GM04503 (cell line): ENCODE measurements at regions not wholly inside any gene's neighbourhood (a gene's known extent, or its start where the extent isn't known, plus 50 kb on each side); places are given as distances from the start of the nearest gene placed in this dataset.

Experiments used
- DNase-seq: peaks from one replicate; pipeline ENCODE4 v3.0.0-alpha.2; 2012; ENCODE audit warnings: low read depth

- DNase-seq, result no peak
Observed at GRCh38 chr6:132973514-132973993, 159.2 kb downstream of the RPS12 start.

GRCh38 chr6:132974122-132974521, 159.8 kb downstream of the RPS12 start:
- no peak for DNase-seq

- no peak for DNase-seq
Observed at GRCh38 chr6:132977413-132977812, 163.0 kb downstream of the RPS12 start.

GRCh38 chr6:132978685-132979084, 164.3 kb downstream of the RPS12 start:
- DNase-seq, result no peak

GRCh38 chr6:132993738-132994137, 179.4 kb downstream of the RPS12 start:
- DNase-seq, result no peak

GRCh38 chr6:132995009-132995408, 180.6 kb downstream of the RPS12 start:
- no peak for DNase-seq

GRCh38 chr6:132995432-132995831, 181.1 kb downstream of the RPS12 start:
- no peak for DNase-seq

GRCh38 chr6:132998418-132998817, 184.0 kb downstream of the RPS12 start:
- no peak for DNase-seq

- DNase-seq, result no peak
Observed at GRCh38 chr6:133001040-133001565, 186.7 kb downstream of the RPS12 start.

- no peak for DNase-seq
Observed at GRCh38 chr6:133004304-133004884, 190.0 kb downstream of the RPS12 start.

- no peak for DNase-seq
Observed at GRCh38 chr6:133012774-133013173, 198.4 kb downstream of the RPS12 start.

GRCh38 chr6:133016631-133017030, 202.3 kb downstream of the RPS12 start:
- DNase-seq, result no peak

GRCh38 chr6:133017581-133017980, 203.2 kb downstream of the RPS12 start:
- no peak for DNase-seq

- DNase-seq, result no peak
Observed at GRCh38 chr6:133026705-133027104, 212.3 kb downstream of the RPS12 start.

GRCh38 chr6:133033263-133033662, 207.9 kb upstream of the EYA4 start:
- DNase-seq, result no peak

- no peak for DNase-seq
Observed at GRCh38 chr6:133034509-133035206, 206.5 kb upstream of the EYA4 start.

- no peak for DNase-seq
Observed at GRCh38 chr6:133040094-133040802, 200.9 kb upstream of the EYA4 start.

GRCh38 chr6:133040803-133041419, 200.2 kb upstream of the EYA4 start:
- no peak for DNase-seq

GRCh38 chr6:133042550-133043120, 198.5 kb upstream of the EYA4 start:
- no peak for DNase-seq

- DNase-seq, result no peak
Observed at GRCh38 chr6:133046576-133046975, 194.6 kb upstream of the EYA4 start.

- no peak for DNase-seq
Observed at GRCh38 chr6:133047065-133047665, 194.0 kb upstream of the EYA4 start.

- no peak for DNase-seq
Observed at GRCh38 chr6:133047706-133048105, 193.5 kb upstream of the EYA4 start.
